Endothelial cell of umbilical vein (primary cell): ENCODE measurements at regions not wholly inside any gene's neighbourhood (a gene's known extent, or its start where the extent isn't known, plus 50 kb on each side); places are given as distances from the start of the nearest gene placed in this dataset.
"Not testable (repeated sequence)": the region's sequence is repeated elsewhere in the genome, so short reads cannot be mapped to it uniquely, and the experiment has no call there.

Experiments used
- BruUV-seq: library from RNA; stranded (reverse); fragments of 400-500 nt; replicated peaks from 2 replicates; lab custom pipeline; 2021; lab: Mats Ljungman, UMichigan
- CTCF ChIA-PET: fragments of 300-600, 350-600 bp; sonication (Branson Sonifier 250); formaldehyde crosslinking; loops from one replicate; lab custom pipeline; 2021; ENCODE audit warnings: antibody characterized with exemption, inconsistent platforms; lab: Charles Lee
- POLR2A ChIA-PET: fragments of 300-600, 350-600 bp; sonication (Branson Sonifier 250); formaldehyde crosslinking; loops from one replicate; lab custom pipeline; 2021; ENCODE audit warnings: antibody characterized with exemption, inconsistent platforms; lab: Charles Lee
- DNase-seq: peaks from one replicate; pipeline ENCODE4 v3.0.0-alpha.2; 2011; ENCODE audit warnings: low read depth, low spot score
- FAIRE-seq: peaks from 2 replicates; lab custom pipeline; 2011; peaks lifted over from hg19 to GRCh38; lab: Jason Lieb, UNC
- H2AFZ ChIP-seq: 2 replicates; pipeline ENCODE4 v1.6.0; 2012; ENCODE audit warnings: low read depth, low read length, control low read depth, inconsistent platforms
- H3K27ac ChIP-seq: 2 replicates; pipeline ENCODE4 v1.5.1; 2011; ENCODE audit warnings: low read depth, mild to moderate bottlenecking, control low read depth, low read length, moderate library complexity; ENCODE audit not compliant: insufficient read depth
- H3K27me3 ChIP-seq, 2 experiments: 2 replicates each; pipeline versions ENCODE4 v1.6.0 to v1.6.1; 2011; ENCODE audit warnings: low read length in 2 of 2, mixed read lengths in 1 of 2; ENCODE audit not compliant: control insufficient read depth in 2 of 2, insufficient read depth in 2 of 2
- H3K36me3 ChIP-seq, 2 experiments: 2 replicates in 1 of 2; 3 replicates in 1 of 2; pipeline ENCODE4 v1.5.1; 2011; ENCODE audit warnings: low read length in 2 of 2, mild to moderate bottlenecking in 1 of 2, moderate library complexity in 1 of 2; ENCODE audit not compliant: control insufficient read depth in 2 of 2, insufficient read depth in 2 of 2; ENCODE audit errors: extremely low read depth in 1 of 2
- H3K4me1 ChIP-seq: 3 replicates; pipeline ENCODE4 v1.5.1; 2011; ENCODE audit warnings: mild to moderate bottlenecking, low read length; ENCODE audit not compliant: control insufficient read depth, insufficient read depth; ENCODE audit errors: extremely low read depth
- H3K4me2 ChIP-seq: 2 replicates; pipeline ENCODE4 v1.6.1; 2011; ENCODE audit warnings: low read length, control low read depth, mixed read lengths; ENCODE audit not compliant: insufficient read depth
- H3K4me3 ChIP-seq, 3 experiments: fragments of 200-600 bp in 1 of 3; sonication (generic), shearing (Covaris generic) in 1 of 3; replicated peaks in 1 of 3; 2 replicates each; pipeline ENCODE4 v1.5.1; 2011 to 2016; ENCODE audit warnings: control low read depth in 3 of 3, low read length in 3 of 3, mild to moderate bottlenecking in 2 of 3, inconsistent platforms in 1 of 3, low read depth in 1 of 3, moderate library complexity in 1 of 3; ENCODE audit not compliant: insufficient read depth in 1 of 3
- H3K79me2 ChIP-seq: 2 replicates; pipeline ENCODE4 v1.6.0; 2012; ENCODE audit warnings: low read length, inconsistent platforms; ENCODE audit not compliant: control insufficient read depth, insufficient read depth
- H3K9ac ChIP-seq: replicated peaks from 2 replicates; pipeline ENCODE3; 2011; ENCODE audit warnings: low read length, control low read depth; ENCODE audit not compliant: insufficient read depth; ENCODE audit errors: extremely low read depth
- H3K9me1 ChIP-seq: replicated peaks from 3 replicates; pipeline ENCODE4 v1.6.0; 2011; ENCODE audit warnings: mild to moderate bottlenecking, low read length; ENCODE audit not compliant: control insufficient read depth, insufficient read depth; ENCODE audit errors: extremely low read depth
- H3K9me3 ChIP-seq: replicated peaks from 2 replicates; pipeline ENCODE4 v1.5.1; 2012; ENCODE audit warnings: low read length, inconsistent platforms; ENCODE audit not compliant: control insufficient read depth, insufficient read depth
- H4K20me1 ChIP-seq: replicated peaks from 2 replicates; pipeline ENCODE3; 2011; ENCODE audit warnings: mild to moderate bottlenecking, low read length; ENCODE audit not compliant: control insufficient read depth, insufficient read depth; ENCODE audit errors: extremely low read depth
- FOS ChIP-seq: IDR thresholded peaks from 2 replicates; pipeline ENCODE4 v1.6.1; 2011; ENCODE audit warnings: mild to moderate bottlenecking, low read length, moderate library complexity, borderline replicate concordance; ENCODE audit not compliant: insufficient read depth
- GATA2 ChIP-seq: IDR thresholded peaks from 2 replicates; pipeline ENCODE4 v1.7.0; 2011; ENCODE audit warnings: low read depth, mild to moderate bottlenecking, moderate library complexity, mixed read lengths, low read length; ENCODE audit not compliant: insufficient read length, insufficient read depth
- JUN ChIP-seq: IDR thresholded peaks from 2 replicates; pipeline ENCODE4 v1.6.1; 2011; ENCODE audit warnings: borderline replicate concordance, low read depth; ENCODE audit not compliant: insufficient read length, insufficient read depth
- POLR2A ChIP-seq: IDR thresholded peaks from 2 replicates; pipeline ENCODE4 v1.6.1; 2012; ENCODE audit warnings: low read depth, mild to moderate bottlenecking, control low read depth, low read length
- POLR2AphosphoS5 ChIP-seq: IDR thresholded peaks from 2 replicates; pipeline ENCODE4 v1.6.1; 2012; ENCODE audit warnings: low read depth, mild to moderate bottlenecking, control low read depth, low read length, moderate library complexity; ENCODE audit not compliant: insufficient read depth
- dilution Hi-C: fragments of 300-500 bp; cut with MboI; formaldehyde crosslinking; loops from one replicate; pipeline ENCODE4 v1.15.0; 2019; ENCODE audit warnings: low sequenced_read_pairs; ENCODE audit not compliant: extremely low pct_ligation_motif_present
- intact Hi-C: fragments of 100-400 bp; cut with micrococcal nuclease; formaldehyde crosslinking; loops from one replicate; pipeline ENCODE4 v1.10.0; 2022
- TF ChIP-seq, protein P1 (sequence below), 2 donors: IDR thresholded peaks; 1 replicate in 1 of 2; 2 replicates in 1 of 2; pipeline ENCODE4 v1.5.1; 2011; ENCODE audit warnings: low read length in 2 of 2, mild to moderate bottlenecking in 2 of 2, moderate library complexity in 2 of 2, control low read depth in 1 of 2, inconsistent platforms in 1 of 2, low read depth in 1 of 2; ENCODE audit not compliant: insufficient read depth in 1 of 2; ENCODE audit errors: extremely low read depth in 1 of 2

DNA sequence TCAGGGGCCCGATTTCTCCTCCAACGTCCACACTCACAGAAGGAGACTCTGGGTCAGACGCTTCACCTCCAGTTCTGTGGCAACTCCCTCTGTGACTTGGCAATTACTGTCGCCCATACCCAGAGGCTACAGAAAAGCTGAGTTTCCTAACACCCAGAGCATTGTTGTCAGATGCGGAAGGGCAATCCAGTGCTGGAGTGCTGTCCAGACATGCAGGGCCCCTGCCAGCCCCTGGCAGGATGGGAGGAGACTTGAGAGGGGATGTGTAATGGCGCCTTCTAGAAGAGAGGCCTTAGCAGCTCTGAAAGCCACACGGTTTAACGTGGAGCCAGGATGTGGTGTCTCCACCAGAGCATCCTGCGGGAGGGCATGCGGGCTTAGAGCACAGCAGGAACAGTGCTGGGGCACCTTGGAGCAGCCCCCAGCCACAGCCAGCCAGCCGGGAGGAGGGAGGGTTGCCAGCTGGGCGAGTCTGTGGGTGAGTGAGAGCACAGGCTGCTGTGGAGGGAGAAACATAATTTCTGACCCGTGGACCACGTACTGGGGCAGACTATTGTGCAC, 139.4 kb upstream of the IRX1 start:
- no peaks in the 10 kb centered on the region for H3K79me2 ChIP-seq
- dilution Hi-C loops: no loop called here
- BruUV-seq: no TSS peak
- DNase-seq: no peak
- TF ChIP-seq FOS (no peak), GATA2 (no peak), POLR2AphosphoS5 (no peak), JUN (no peak), POLR2A (no peak)
- TF ChIP-seq, protein P1, sequence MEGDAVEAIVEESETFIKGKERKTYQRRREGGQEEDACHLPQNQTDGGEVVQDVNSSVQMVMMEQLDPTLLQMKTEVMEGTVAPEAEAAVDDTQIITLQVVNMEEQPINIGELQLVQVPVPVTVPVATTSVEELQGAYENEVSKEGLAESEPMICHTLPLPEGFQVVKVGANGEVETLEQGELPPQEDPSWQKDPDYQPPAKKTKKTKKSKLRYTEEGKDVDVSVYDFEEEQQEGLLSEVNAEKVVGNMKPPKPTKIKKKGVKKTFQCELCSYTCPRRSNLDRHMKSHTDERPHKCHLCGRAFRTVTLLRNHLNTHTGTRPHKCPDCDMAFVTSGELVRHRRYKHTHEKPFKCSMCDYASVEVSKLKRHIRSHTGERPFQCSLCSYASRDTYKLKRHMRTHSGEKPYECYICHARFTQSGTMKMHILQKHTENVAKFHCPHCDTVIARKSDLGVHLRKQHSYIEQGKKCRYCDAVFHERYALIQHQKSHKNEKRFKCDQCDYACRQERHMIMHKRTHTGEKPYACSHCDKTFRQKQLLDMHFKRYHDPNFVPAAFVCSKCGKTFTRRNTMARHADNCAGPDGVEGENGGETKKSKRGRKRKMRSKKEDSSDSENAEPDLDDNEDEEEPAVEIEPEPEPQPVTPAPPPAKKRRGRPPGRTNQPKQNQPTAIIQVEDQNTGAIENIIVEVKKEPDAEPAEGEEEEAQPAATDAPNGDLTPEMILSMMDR (IDR thresholded peaks at IDR 0.05; ENCODE audit: extremely low read depth in 1 of 2, insufficient read depth in 1 of 2, low read depth in 1 of 2, low read length in 2 of 2): no peak
- ChIA-PET POLR2A (no interaction called here), CTCF (no interaction called here)
- H3K9ac ChIP-seq: no peak overlapping the region
- H3K9me3 ChIP-seq: peaks cover 5% of the 10 kb centered on the region
- H3K36me3 ChIP-seq: no peaks in the 10 kb centered on the region
- H4K20me1 ChIP-seq: no peaks in the 10 kb centered on the region
- FAIRE-seq: no peak
- H2AFZ ChIP-seq: no peak overlapping the region
- no peak overlapping the region for H3K4me3 ChIP-seq
- no peak overlapping the region for H3K27ac ChIP-seq
- no peaks in the 10 kb centered on the region for H3K4me1 ChIP-seq
- H3K9me1 ChIP-seq: no peaks in the 10 kb centered on the region
- H3K4me2 ChIP-seq: no peak overlapping the region
- H3K27me3 ChIP-seq: no peaks in the 10 kb centered on the region
- intact Hi-C loops: no loop called here

DNA sequence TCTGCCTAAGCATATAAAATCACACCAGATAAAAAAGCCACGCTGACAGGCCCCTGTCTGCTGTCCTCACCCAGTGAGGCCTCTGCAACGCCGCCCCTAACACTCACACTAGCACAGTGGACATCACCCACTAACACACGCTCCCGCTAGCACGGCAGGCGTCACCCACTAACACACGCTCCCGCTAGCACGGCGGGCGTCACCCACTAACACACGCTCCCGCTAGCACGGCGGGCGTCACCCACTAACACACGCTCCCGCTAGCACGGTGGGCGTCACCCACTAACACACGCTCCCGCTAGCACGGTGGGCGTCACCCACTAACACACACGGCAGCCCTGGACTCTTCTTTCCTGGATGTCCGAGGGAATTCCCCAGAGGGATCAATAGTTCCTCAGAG, 141.6 kb upstream of the IRX1 start:
- dilution Hi-C loops, H3K9ac ChIP-seq, FAIRE-seq, H3K79me2 ChIP-seq, POLR2A ChIA-PET, intact Hi-C loops, H3K4me2 ChIP-seq, H3K27ac ChIP-seq, CTCF ChIA-PET, H3K4me3 ChIP-seq, H4K20me1 ChIP-seq, H3K9me1 ChIP-seq, H2AFZ ChIP-seq, H3K27me3 ChIP-seq, DNase-seq, H3K9me3 ChIP-seq, H3K36me3 ChIP-seq, BruUV-seq, H3K4me1 ChIP-seq: not testable (repeated sequence)
